GM13977 (cell line): ENCODE measurements at regions not wholly inside any gene's neighbourhood (a gene's known extent, or its start where the extent isn't known, plus 50 kb on each side); places are given as distances from the start of the nearest gene placed in this dataset.

Source experiments
- DNase-seq: peaks from one replicate; pipeline ENCODE4 v3.0.0; 2012; ENCODE audit warnings: low spot score
- in situ Hi-C: fragments of 300-500 bp; cut with MboI; formaldehyde crosslinking; loops from one replicate; pipeline ENCODE4 v1.12.0; 2022; ENCODE audit warnings: low sequenced_read_pairs, low pct_unique_long_range_greater_than_20kb, mixed read lengths, inconsistent platforms; ENCODE audit not compliant: unreplicated experiment
- TF ChIP-seq, protein P1 (sequence below): IDR thresholded peaks from 2 replicates; pipeline ENCODE4 v1.5.1; 2012; ENCODE audit warnings: mild to moderate bottlenecking, control low read depth; ENCODE audit not compliant: insufficient read depth; ENCODE audit errors: extremely low read depth, missing control alignments

DNA sequence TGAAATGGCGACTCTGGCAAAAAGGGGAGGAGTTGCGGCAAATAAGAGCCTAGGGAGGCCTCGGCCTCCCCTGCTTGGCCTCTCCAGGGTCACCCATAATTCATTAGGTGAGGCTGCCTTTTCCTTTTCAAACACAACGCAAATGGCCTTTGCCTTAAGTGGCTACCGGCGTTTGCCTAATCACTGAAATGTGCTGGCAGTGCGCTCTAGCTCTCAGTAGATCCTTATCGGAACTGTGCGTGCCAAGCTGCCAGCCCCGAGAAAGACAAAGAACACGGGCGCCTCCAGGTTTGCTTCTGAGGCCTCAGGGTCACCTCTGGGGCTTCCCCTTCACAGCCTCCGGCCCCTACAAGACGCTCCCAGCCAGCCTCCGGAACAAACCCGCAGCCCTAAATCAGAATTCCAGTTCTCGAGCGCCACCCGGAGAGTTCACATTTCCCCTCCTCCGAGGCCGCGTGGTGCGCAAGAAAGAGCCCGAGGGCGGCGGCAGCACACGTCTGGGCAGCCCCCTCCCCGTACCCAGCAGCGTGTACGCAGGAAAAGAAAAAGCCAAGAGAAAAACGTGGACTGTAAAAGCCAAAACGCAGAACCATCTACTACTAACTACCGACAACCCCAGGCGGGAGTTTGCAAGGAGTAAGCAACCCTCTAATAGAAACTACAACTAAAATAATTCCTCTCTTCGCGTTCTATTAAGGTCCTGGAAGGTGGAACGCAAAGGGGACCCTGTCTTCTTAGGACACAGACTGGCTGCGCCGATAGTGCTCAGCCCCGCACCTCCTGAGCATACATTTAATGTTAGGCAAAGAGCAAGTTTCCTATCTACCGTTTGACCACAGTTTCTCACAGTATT, 76.5 kb upstream of the BCOR start:
- DNase-seq = no peak
- in situ Hi-C loops = loop anchor here (25.0 kb wide), 1 partner anchor 162 kb away; no protein-coding TSS in a partner anchor

DNA sequence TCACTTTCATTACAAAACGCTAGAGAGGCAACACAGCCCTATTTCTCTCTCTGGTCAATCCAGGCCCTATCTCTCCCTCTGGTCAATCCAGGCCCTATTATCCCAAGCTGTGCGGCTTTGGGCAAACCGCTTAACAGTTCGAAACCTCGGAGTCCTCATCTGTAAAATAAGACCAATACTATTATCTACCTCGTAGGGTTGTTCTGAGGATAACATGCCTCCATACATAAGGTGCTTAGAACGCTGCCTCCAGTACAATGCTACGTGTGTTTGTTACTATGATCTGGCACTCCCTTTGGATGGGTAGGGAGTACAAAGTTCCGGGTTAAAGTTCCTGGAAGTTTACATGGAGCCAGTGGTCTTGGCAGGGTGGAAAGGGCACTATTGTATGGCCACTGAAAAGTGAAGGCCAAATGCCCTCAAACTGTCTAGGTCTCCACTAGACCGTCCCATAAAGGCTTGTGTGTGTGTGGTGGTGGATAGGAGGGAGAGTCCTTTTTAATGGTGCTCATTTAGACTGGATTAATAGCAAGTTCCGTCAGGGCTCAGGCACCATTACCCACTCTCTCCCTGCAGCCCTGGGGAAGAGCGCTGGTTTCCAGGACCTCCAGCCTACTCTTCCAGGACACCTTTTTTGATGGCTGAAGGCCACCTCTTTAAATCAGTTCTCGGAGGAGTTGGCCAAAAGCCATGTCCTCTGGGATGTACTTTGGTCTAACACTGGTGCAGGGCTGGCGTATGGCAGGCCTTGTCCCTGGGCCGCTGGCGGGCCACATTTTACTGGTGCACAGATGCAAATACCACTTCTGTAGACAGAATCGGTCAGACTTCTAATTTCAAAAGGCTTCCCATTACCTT, 75.6 kb upstream of the BCOR start:
- TF ChIP-seq, protein P1, sequence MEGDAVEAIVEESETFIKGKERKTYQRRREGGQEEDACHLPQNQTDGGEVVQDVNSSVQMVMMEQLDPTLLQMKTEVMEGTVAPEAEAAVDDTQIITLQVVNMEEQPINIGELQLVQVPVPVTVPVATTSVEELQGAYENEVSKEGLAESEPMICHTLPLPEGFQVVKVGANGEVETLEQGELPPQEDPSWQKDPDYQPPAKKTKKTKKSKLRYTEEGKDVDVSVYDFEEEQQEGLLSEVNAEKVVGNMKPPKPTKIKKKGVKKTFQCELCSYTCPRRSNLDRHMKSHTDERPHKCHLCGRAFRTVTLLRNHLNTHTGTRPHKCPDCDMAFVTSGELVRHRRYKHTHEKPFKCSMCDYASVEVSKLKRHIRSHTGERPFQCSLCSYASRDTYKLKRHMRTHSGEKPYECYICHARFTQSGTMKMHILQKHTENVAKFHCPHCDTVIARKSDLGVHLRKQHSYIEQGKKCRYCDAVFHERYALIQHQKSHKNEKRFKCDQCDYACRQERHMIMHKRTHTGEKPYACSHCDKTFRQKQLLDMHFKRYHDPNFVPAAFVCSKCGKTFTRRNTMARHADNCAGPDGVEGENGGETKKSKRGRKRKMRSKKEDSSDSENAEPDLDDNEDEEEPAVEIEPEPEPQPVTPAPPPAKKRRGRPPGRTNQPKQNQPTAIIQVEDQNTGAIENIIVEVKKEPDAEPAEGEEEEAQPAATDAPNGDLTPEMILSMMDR = no peak
- in situ Hi-C loops = loop anchor here (25.0 kb wide), 1 partner anchor 161 kb away; no protein-coding TSS in a partner anchor
- no peak for DNase-seq

More for the DNA sequence above, 76.5 kb upstream of the BCOR start:
- TF ChIP-seq, protein P1 = peak; percentile 22

DNA sequence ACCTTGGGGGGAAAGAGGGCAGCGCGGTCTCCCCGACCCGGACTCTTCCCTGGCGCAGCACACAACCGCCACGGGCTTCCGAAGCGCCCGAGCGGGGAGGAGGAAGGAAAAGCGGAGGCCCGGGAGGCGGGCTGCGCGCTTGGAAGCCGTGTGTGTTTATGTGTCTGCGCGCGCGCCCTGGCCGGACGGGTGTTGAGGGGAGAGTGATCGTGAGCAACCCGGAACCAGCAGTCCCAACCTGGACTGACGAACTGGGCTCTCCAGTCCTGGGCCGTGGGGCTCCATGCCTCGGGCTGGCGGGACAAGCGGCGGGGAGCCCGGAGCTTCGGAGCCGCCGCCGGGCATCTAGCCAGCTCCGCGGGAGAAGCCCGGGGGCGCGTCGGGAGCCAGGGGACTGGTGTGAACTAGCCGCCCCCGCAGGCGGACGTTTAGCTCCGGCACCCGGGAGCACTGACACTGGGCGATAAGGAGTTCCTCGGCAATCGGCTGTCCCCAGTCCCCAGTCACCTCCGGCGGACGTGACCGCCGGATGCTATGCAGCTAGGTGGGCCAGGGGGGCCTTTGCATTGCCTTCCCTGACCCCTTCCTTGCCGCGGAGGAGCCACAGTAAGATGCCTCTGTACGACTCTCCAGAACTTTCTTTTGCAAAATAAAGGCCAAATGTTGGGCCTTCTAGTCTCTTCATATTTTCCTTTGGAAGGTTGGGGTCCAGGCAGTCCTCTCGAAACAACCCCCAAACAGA, 74.8 kb upstream of the BCOR start:
- in situ Hi-C loops = loop anchor here (25.0 kb wide), 1 partner anchor 160 kb away; no protein-coding TSS in a partner anchor

DNA sequence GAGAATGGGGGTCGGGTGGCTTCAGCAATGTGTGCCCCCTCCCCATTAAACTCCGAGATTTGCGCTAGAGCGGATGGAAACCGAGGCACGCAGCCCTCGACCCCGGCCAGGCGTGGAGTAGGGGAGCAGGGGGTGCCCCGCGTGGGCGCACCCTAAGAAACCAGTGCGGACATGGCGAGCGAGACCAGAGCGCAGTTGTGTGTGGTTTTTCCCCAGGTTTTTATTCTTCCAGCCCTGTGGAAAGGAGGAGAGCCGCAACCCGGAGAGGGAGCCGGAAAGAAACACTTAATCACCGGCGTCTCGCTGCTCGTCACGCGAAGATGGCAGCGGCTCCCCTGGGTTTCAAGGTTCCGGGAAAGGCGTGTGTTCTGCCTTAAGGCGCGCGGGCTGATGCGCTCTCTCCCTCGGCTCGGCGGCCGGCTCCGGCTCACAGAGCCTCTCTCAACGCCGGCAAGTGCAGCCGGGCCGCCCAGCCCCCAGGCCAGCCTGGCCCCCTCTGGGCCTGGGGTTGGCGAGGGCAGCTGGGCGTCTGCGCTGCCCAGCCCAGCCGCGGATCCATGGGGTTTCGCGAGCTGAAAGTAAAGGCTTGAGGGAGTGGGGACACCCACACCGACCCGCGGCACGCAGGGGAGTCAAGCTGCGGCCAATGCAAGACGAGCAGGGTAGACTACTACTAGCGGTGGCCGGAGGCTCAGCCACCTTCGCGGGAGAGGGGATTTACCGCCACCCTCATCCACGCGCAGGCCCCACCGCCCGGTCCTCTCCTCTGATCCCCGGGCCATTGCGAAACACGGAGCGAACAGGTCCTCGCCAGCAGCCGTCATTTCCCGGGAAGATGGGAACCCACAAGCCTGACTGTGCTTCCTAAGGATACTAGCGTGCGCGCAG, 74.0 kb upstream of the BCOR start:
- DNase-seq = no peak
- in situ Hi-C loops = loop anchor here (25.0 kb wide), 1 partner anchor 159 kb away; no protein-coding TSS in a partner anchor
- TF ChIP-seq, protein P1 = no peak

More for the DNA sequence above, 74.8 kb upstream of the BCOR start:
- TF ChIP-seq, protein P1 = no peak
- no peak for DNase-seq

DNA sequence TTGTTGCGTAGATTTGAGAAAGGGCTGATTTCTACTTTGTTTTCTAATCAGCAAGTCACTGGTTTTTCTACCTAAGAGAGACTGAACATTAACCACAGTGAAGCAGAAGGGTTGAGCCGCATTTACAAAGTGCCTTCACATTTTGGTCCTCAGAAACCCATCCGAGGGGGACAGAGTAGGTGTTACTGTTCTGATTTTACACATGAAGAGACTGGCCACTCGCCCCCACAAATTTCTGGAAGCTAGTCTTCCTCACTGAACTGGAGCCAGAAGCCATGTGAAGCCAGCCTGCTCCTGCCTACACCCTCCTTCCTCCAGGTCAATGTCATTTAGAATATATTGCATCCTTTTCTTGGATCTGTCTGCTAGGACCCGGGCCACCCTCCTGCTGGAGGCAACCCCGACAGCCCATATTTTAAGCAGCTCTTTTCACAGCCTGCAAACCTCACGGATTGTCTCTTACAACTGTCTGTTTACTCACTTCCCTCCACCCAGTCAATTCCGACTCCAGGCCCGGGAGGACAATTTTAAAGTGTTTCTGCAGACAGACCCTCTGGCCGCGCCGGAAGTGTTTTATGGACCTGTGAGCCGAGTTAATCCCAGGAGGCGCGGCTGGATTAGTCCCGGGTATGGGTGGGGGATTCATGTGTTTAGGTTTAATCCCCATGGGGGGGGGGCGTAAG, 73.2 kb upstream of the BCOR start:
- no peak for DNase-seq
- TF ChIP-seq, protein P1 = no peak
- in situ Hi-C loops = loop anchor here (25.0 kb wide), 1 partner anchor 159 kb away; no protein-coding TSS in a partner anchor
